Neural cell (in vitro differentiated cells): ENCODE measurements at regions not wholly inside any gene's neighbourhood (a gene's known extent, or its start where the extent isn't known, plus 50 kb on each side); places are given as distances from the start of the nearest gene placed in this dataset.

Source experiments
- CTCF ChIP-seq: fragments of 450-650 bp; IDR thresholded peaks from 2 replicates; pipeline ENCODE4 v1.5.1; 2014; ENCODE audit warnings: antibody characterized with exemption, mild to moderate bottlenecking, moderate library complexity; ENCODE audit not compliant: poor library complexity, severe bottlenecking
- EP300 ChIP-seq: fragments of 450-650 bp; conservative IDR thresholded peaks from 2 replicates; pipeline ENCODE4 v1.6.1; 2014; ENCODE audit warnings: antibody characterized with exemption, mild to moderate bottlenecking, moderate library complexity; ENCODE audit not compliant: poor library complexity, severe bottlenecking
- EZH2 ChIP-seq: fragments of 200-600, 300-800 bp; shearing (Covaris generic), sonication (generic); IDR thresholded peaks from 2 replicates; pipeline ENCODE4 v1.6.1; 2014; ENCODE audit warnings: antibody characterized with exemption, low read length, borderline replicate concordance, mild to moderate bottlenecking; ENCODE audit not compliant: insufficient read depth, poor library complexity, severe bottlenecking
- POLR2AphosphoS5 ChIP-seq: IDR thresholded peaks from 2 replicates; pipeline ENCODE4 v1.6.1; 2012
- RAD21 ChIP-seq: fragments of 450-650 bp; conservative IDR thresholded peaks from 2 replicates; pipeline ENCODE4 v1.6.1; 2014; ENCODE audit warnings: antibody characterized with exemption, mild to moderate bottlenecking, moderate library complexity
- SMC3 ChIP-seq: fragments of 450-650 bp; conservative IDR thresholded peaks from 2 replicates; pipeline ENCODE4 v1.6.1; 2014; ENCODE audit warnings: antibody characterized with exemption, mild to moderate bottlenecking, moderate library complexity; ENCODE audit not compliant: poor library complexity
- TAF1 ChIP-seq: IDR thresholded peaks from 2 replicates; pipeline ENCODE4 v1.6.1; 2012; ENCODE audit warnings: low read depth

GRCh38 chr12:105508096-105508495, 177.6 kb downstream of the C12orf75 start:
- no peak for TF ChIP-seq CTCF
- TF ChIP-seq EZH2 = no peak
- TF ChIP-seq EP300 = no peak
- no peak for TF ChIP-seq RAD21
- no peak for TF ChIP-seq TAF1
- TF ChIP-seq SMC3 = no peak
- TF ChIP-seq POLR2AphosphoS5 = no peak
